ENCODE measurements at regions not wholly inside any gene's neighbourhood (a gene's known extent, or its start where the extent isn't known, plus 50 kb on each side); places are given as distances from the start of the nearest gene placed in this dataset.

GRCh38 chr11:28696591-28696990, 588.4 kb downstream of the METTL15 start:
- POLR2A ChIA-PET = no interaction called here
- DNase-seq (ENCODE audit: low read depth) = no peak
- Histone ChIP-seq H3K36me3 (ENCODE audit: control insufficient read depth, insufficient read depth, low read length) (no peaks in the 10 kb centered on the region), H3K27me3 (ENCODE audit: control insufficient read depth, insufficient read depth, low read length) (no peaks in the 10 kb centered on the region), H3K4me3 (ENCODE audit: low read depth, low read length) (no peak overlapping the region)
- TF ChIP-seq CTCF (IDR thresholded peaks at IDR 0.05; ENCODE audit: insufficient read depth, low read depth, low read length) = no peak
- CTCF ChIA-PET = interaction anchor here (1.1 to 1.4 kb wide), 4 partner anchors 12 to 61 kb away, joined by 3 read pairs; no protein-coding TSS in a partner anchor

GRCh38 chr11:28690746-28691145, 582.6 kb downstream of the METTL15 start:
- DNase-seq (ENCODE audit: low read depth) = no peak
- H3K4me3 ChIP-seq (ENCODE audit: low read depth, low read length) = no peak overlapping the region
- ChIA-PET CTCF (interaction anchor here (1.5 kb wide), 1 partner anchor 9 kb away, joined by 5 read pairs; no protein-coding TSS in a partner anchor), POLR2A (no interaction called here)
- TF ChIP-seq CTCF (IDR thresholded peaks at IDR 0.05; ENCODE audit: insufficient read depth, low read depth, low read length) = no peak
- no peaks in the 10 kb centered on the region for H3K27me3 ChIP-seq (ENCODE audit: control insufficient read depth, insufficient read depth, low read length)
- H3K36me3 ChIP-seq (ENCODE audit: control insufficient read depth, insufficient read depth, low read length) = no peaks in the 10 kb centered on the region

DNA sequence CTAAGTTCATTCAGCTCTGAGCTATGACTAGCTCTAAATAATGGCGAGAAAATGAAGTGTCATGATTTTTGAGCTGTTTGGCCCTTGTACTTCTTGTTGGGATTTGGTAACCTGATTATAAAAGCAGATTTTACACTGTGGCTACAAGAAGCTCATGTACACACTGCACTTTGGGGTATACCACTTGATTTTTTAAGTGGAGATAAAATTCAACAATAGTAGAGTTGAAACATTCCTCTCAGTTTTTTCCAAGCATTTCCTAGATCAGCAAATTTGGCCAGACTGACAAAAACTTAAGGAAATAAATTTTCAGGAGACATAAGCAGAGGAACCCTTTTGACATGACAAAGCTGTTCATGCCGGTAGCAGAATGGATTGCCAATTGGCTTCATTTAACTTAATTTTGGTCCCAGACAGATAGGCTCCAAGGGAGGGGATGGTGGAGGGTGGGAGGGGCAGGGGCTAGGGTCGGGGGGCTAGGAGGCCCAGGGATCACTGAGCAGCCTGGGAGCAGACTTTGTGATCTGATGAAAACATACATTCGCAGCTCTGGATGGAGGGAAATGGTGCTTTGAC, 575.9 kb downstream of the METTL15 start:
- no peaks in the 10 kb centered on the region for H3K27me3 ChIP-seq (ENCODE audit: control insufficient read depth, insufficient read depth, low read length)
- H3K4me3 ChIP-seq (ENCODE audit: low read depth, low read length) = no peak overlapping the region
- ChIA-PET CTCF (interaction anchor here (1.5 kb wide), 1 partner anchor 11 kb away, joined by 4 read pairs; no protein-coding TSS in a partner anchor), POLR2A (no interaction called here)
- no peak for TF ChIP-seq CTCF (IDR thresholded peaks at IDR 0.05; ENCODE audit: insufficient read depth, low read depth, low read length)
- no peaks in the 10 kb centered on the region for H3K36me3 ChIP-seq (ENCODE audit: control insufficient read depth, insufficient read depth, low read length)
- no peak for DNase-seq (ENCODE audit: low read depth)

DNA sequence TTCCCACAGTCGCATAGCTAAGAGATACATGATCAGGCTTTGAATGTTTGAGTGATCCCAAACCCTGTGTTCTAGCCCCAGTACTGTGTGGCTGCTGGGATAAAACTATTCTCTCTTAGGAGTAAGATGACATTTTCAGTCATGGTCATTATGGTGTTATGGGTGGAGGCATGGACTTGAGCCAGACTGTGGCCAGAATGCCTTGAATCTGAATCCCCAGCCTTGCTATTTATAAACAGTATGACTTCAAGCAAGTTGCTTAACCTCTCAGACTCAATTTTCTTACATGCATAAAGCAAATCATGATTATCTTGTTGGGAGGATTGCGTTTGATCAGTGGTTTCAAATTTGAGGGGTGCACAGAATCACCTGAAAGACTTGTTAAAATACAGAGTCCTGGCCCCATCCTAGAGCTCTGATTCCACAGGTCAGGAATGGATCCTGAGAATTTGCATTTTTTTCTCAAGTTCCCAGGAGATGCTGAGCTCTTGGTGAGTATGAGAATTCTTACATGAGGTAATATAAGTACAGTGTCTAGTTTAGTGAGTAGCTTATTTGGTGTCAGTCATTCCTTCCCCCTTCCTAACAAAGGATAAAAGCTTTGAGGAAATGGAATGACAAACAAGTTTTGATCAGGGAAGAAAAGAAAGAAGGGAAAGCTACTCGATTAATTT, 571.7 kb downstream of the METTL15 start:
- POLR2A ChIA-PET = interaction anchor here (0.6 kb wide), 1 partner anchor 108 kb away, joined by 6 read pairs; no protein-coding TSS in a partner anchor

More for the DNA sequence above, 571.7 kb downstream of the METTL15 start:
- DNase-seq (ENCODE audit: low read depth) = peak; percentile 85
- CTCF ChIA-PET = interaction anchor here (0.7 to 1.2 kb wide), 5 partner anchors 9 to 649 kb away, joined by 3 to 5 read pairs (median 4); no protein-coding TSS in a partner anchor
- TF ChIP-seq CTCF (IDR thresholded peaks at IDR 0.05; ENCODE audit: insufficient read depth, low read depth, low read length) = no peak
- H3K4me3 ChIP-seq (ENCODE audit: low read depth, low read length) = no peak overlapping the region
- H3K27me3 ChIP-seq (ENCODE audit: control insufficient read depth, insufficient read depth, low read length) = no peaks in the 10 kb centered on the region
- no peaks in the 10 kb centered on the region for H3K36me3 ChIP-seq (ENCODE audit: control insufficient read depth, insufficient read depth, low read length)
